CD4-positive, alpha-beta T cell treated with Interleukin-17A for 1 hour (primary cell): ENCODE measurements at regions not wholly inside any gene's neighbourhood (a gene's known extent, or its start where the extent isn't known, plus 50 kb on each side); places are given as distances from the start of the nearest gene placed in this dataset.

Experiments used
- DNase-seq: peaks from one replicate; pipeline ENCODE4 v3.0.0-alpha.2; 2020

- DNase-seq: no peak
These were observed 189.2 kb downstream of the PCSK1 start for GRCh38 chr5:96243862-96244261.

GRCh38 chr5:96243203-96243602 lies 189.8 kb downstream of the PCSK1 start:
- no peak for DNase-seq

GRCh38 chr5:96242571-96242970 lies 190.5 kb downstream of the PCSK1 start:
- no peak for DNase-seq

- no peak for DNase-seq
These were observed 196.2 kb downstream of the PCSK1 start for GRCh38 chr5:96236831-96237230.

DNA sequence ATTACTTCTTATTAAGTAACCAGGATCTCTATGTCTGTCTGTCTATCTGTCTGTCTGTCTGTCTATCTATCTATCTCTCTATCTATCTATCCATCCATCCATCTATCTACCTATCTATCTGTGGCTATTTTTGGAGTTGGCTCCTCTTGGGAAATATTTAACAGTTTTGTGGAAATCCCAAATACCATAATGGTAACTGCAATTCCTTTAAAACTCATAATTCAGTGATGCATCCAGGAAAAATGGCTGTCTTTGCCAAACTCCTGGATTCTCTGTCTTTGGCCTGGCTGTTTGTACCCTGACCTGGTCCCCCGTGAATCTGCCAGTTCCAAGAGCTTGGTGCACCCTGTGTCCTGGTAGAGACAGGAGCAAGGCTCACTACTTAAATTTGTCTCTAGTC lies 197.0 kb downstream of the PCSK1 start:
- DNase-seq: no peak

DNA sequence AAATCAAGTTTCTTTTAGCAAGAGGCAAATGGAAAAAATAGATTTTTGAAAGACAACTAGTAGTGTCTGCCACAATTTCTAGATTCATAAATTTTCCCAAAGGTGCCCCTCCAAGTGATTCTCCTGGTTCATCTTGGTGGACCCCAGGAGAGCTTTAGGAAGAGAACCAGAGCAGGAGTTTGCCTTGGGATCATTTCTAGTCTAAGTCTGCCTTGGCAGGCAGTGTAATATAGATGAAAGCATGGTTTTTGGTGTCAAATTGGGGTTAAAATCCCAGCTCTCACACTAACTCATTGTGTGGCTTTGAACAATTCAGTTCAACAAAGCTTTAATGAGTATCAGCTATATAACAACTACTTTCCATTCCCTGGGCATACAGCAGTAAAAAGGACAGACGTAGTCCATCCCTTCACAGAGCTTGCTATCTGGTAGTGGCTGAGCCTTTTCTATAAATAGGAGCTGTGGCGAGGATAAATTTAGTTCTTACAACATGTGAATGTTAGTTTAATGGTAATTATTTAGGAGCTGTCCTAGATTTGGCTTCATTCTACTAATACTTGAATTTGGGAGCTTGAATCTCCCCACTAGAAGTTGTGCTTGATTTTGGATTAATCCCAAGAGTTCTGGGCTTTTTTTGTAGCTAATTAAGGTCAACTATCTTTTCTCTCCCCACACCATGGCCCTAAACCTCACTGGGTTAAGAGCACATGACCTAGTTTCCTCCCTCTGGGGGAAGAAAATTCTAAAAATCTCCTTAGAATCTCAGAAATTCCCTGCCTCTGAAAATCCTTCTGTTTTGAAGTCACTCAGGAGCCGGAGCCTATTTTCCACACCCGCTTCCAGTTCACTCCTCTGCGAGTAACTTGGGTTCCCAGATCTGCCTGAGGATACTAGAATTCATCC lies 197.8 kb downstream of the PCSK1 start:
- DNase-seq: no peak

DNA sequence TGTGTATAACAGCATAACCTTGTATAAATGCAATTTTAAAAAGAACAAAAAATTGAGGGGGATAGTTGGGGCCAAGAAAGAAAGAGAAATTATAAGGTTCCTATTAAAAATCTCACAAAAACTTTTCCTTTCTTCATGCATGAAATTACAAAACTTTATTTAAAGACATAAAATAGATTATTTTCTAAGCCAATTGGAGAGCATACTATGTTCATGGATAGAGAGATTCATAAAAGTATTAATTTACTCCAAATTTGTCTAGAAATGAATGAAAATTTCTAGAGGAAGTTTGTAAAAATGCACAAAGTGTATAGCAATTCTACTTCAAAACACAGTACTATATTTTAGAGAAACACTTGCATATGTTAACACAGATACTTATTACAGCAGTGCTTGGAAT lies 200.4 kb downstream of the PCSK1 start:
- no peak for DNase-seq

- no peak for DNase-seq
These were observed 203.9 kb downstream of the PCSK1 start for GRCh38 chr5:96229188-96229587.

DNA sequence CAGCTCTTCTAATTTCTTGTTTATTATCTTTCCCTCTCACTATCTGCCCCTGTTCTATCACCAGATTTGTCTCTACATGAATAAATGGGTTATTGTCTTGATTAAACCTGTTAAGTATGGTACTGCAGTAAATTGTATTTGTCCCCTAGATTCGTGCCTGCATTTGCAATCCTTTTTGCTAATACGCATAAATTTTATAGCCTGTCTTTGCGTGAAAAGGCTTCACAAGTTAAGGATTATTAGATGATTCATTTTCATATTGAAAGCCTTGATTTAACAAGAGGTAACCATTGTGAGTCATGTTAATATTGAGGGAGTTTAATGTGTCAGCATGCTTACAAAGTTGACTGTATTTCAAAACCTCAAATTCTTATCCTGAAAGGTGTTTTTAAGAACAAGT lies 204.6 kb downstream of the PCSK1 start:
- DNase-seq: no peak

GRCh38 chr5:96227957-96228356 lies 205.1 kb downstream of the PCSK1 start:
- no peak for DNase-seq

- DNase-seq: no peak
These were observed 206.0 kb downstream of the PCSK1 start for GRCh38 chr5:96226941-96227552.

GRCh38 chr5:96222129-96222528 lies 210.9 kb downstream of the PCSK1 start:
- no peak for DNase-seq

DNA sequence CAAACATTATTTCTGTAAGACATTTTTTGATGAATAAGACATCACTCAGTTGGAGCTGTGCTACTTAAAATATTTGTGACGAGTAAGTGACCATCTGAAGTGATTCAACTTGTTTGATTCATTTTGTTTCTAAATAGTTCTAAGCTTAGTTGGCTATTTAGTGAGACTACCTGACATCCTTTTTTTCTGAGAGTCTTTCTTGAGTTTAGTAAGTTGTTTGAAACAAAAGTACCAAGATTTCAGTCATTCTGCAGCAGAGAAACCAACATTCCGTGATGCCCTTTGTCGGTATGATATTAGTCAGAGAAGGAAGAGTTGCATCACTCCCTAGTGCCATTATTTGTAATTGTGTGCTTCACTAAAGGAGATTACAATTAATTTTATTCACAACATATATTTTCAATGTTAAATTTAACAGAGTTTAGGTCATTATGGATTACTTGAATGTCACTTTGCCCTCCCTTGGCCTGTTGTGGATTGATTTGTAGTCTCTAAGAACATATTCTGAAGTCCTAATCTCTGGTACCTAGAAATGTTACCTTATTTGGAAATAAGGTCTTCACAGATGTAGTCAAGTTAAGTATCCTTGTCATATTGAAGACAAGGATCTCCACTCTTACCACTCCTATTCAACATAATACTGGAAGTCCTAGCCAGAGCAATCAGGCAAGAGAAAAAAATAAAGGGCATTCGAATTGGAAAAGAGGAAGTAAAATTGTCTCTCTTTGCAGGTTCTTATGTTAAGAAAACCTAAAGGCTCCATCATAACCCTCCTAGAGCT lies 212.2 kb downstream of the PCSK1 start:
- no peak for DNase-seq

DNA sequence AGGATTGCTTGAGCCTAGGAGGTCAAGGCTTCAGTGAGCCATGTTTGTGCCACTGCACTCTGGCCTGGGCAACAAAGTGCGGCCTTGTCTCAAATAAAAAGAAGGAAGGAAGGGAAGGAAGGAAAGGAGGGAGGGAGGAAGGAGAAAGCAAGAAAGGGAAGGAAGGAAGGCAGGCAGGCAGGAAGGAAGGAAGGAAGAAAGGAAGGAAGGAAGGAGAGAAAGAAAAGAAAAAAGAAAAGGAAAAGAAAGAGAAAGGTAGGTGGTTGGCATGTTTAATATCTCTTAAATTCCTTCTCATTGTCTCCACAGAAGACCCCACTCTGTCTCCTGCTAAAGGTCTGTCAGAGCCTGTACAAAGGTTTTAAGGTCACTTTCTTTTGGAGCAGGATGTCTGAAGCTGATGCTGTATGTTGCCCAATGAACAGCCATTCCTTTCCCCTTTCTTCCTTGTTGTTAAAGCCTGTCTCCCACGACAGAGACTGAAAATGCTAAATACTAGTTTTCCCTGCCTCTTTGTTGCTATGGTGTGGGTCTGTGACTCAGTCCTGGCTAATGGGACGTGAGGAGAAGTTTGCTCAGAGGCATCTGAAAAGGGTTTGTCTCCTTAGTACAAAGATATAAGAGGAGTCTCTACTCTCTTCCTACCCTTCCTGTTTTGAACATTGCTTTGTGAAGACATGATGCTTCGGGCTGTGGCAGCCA lies 213.3 kb downstream of the PCSK1 start:
- DNase-seq: no peak

DNA sequence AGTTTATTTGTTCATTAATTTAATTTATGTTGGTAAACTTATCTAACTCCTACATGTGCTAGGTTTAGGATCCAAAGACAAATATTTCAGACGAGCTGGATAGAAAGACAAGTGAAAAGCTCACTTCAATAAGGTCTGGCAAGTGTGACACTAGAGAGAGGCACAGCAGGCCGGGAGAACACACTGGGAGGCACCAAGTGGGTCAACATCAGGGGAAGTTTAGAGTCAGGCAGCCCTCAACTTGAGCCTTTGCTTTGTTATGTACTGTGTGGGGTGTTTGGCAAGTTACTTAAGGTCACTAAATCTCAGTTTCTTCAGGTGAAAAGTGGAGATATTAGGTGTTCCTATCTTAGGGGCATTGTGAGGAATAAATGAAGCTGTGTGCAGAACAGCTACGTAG lies 214.4 kb downstream of the PCSK1 start:
- DNase-seq: no peak

- DNase-seq: no peak
These were observed 218.4 kb downstream of the PCSK1 start for GRCh38 chr5:96214442-96215197.

DNA sequence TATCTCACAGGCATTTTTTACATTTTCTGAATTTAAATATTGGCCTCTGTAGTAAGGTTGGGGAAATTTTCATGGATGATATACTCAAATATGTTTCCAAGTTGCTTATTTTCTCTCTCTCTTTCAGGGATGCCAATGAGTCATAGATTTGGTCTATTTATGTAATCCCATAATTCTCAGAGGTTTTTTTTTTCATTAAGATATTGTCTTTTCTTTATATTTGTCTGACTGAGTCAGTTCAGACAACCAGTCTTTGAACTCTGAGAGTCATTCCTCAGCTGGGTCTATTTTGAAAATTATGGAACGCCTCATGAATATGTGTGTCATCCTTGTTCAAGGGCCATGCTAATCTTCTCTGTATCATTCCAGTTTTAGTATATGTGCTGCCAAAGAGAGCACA lies 223.2 kb downstream of the PCSK1 start:
- no peak for DNase-seq

GRCh38 chr5:96207420-96207819 lies 225.6 kb downstream of the PCSK1 start:
- DNase-seq: no peak

GRCh38 chr5:96203761-96204160 lies 229.3 kb downstream of the PCSK1 start:
- DNase-seq: no peak

GRCh38 chr5:96201503-96201902 lies 231.5 kb downstream of the PCSK1 start:
- no peak for DNase-seq

- no peak for DNase-seq
These were observed 232.4 kb downstream of the PCSK1 start for GRCh38 chr5:96200641-96201040.

DNA sequence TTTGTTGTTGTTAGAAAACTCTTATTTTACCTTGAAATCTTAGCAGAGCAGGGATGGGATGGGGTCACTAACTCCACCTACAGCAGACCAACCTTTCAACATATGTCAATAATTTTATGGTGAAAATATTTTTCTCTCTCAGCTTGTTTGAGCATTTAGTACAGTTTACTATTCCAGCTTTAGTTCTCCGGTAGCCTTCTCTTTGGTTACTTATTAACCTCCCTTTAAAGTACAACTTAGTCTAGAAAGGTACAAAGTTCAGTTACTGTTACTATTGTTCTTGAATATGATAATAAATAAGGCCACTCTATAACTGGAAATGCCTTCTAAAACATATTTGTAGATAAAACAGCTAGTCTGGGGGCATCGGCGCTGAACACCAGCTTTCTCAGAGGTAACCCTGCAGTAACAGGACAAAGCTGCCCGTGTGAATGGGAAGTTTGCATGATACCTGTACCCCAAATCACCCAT lies 233.3 kb downstream of the PCSK1 start:
- DNase-seq: no peak
